Nephron (organoid): ENCODE measurements at regions not wholly inside any gene's neighbourhood (a gene's known extent, or its start where the extent isn't known, plus 50 kb on each side); places are given as distances from the start of the nearest gene placed in this dataset.

Experiments
- H3K27ac Mint-ChIP-seq, 3 experiments: 2 replicates each; pipeline ENCODE4 v1.8.0; 2020; ENCODE audit warnings: mixed read lengths in 3 of 3, mild to moderate bottlenecking in 2 of 3, moderate library complexity in 1 of 3
- H3K27me3 Mint-ChIP-seq: 2 replicates; pipeline ENCODE4 v1.8.0; 2021; ENCODE audit warnings: low read depth, mild to moderate bottlenecking, moderate library complexity, mixed read lengths
- H3K36me3 Mint-ChIP-seq: 2 replicates; pipeline ENCODE4 v1.8.0; 2020; ENCODE audit warnings: low read depth, mixed read lengths
- H3K4me1 Mint-ChIP-seq: 2 replicates; pipeline ENCODE4 v1.8.0; 2020; ENCODE audit warnings: mixed read lengths
- H3K4me3 Mint-ChIP-seq, 3 experiments: 2 replicates each; pipeline ENCODE4 v1.8.0; 2020; ENCODE audit warnings: mild to moderate bottlenecking in 3 of 3, mixed read lengths in 3 of 3, moderate library complexity in 2 of 3
- H3K9me3 Mint-ChIP-seq: 2 replicates; pipeline ENCODE4 v1.8.0; 2020; ENCODE audit warnings: mixed read lengths
- TF ChIP-seq, protein P1 (sequence below), 3 experiments: fragments of 200-600 bp; sonication (generic); IDR thresholded peaks; one replicate each; pipeline ENCODE4 v1.5.0; 2021; ENCODE audit warnings: antibody characterized with exemption in 3 of 3; ENCODE audit not compliant: unreplicated experiment in 3 of 3

DNA sequence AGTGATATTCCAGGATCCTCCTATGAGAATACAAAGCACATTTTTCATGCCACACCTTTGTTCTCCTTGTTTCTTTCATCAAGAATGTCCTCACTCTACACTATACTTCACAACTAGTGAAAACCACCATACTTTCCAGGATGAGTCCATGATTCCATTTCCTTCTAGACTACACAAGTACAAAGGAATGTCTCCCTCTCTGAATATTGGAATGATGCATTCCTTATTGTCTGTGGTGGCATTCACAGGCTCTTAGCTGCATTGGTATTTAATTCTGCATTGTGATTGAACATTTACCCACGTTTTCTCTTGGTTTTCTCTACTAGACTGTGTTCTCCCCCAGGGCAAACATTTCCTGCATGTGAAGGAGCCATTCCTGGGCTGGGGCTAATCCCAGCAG is 217.5 kb downstream of the RAP2B start:
- Mint-ChIP-seq H3K9me3 (peaks cover 4% of the 10 kb centered on the region), H3K27ac (no peak overlapping the region), H3K36me3 (no peaks in the 10 kb centered on the region), H3K27me3 (no peaks in the 10 kb centered on the region), H3K4me3 (no peak overlapping the region), H3K4me1 (no peaks in the 10 kb centered on the region)
- TF ChIP-seq, protein P1, sequence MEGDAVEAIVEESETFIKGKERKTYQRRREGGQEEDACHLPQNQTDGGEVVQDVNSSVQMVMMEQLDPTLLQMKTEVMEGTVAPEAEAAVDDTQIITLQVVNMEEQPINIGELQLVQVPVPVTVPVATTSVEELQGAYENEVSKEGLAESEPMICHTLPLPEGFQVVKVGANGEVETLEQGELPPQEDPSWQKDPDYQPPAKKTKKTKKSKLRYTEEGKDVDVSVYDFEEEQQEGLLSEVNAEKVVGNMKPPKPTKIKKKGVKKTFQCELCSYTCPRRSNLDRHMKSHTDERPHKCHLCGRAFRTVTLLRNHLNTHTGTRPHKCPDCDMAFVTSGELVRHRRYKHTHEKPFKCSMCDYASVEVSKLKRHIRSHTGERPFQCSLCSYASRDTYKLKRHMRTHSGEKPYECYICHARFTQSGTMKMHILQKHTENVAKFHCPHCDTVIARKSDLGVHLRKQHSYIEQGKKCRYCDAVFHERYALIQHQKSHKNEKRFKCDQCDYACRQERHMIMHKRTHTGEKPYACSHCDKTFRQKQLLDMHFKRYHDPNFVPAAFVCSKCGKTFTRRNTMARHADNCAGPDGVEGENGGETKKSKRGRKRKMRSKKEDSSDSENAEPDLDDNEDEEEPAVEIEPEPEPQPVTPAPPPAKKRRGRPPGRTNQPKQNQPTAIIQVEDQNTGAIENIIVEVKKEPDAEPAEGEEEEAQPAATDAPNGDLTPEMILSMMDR (IDR thresholded peaks at IDR 0.05; ENCODE audit: unreplicated experiment in 3 of 3) = no peak

DNA sequence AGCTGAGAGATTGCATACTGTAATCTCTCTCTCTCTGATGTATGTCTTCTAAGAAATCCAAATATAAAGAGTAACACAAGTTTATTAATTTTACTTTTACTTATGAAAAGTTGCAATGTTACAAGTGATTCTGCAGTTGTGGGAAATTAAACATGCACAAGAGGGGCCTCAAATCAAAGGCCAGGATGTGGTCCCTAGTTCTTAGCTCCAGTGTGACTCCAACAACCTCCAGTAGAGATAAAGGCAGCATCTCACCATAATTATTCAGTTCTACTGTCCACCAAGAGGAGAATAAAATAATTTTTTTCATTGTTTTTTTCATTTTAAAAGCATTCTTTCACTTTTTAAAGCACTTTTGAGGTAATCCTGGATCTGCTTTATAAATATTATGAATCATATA is 223.3 kb downstream of the RAP2B start:
- H3K4me1 Mint-ChIP-seq = no peaks in the 10 kb centered on the region
- no peak overlapping the region for H3K27ac Mint-ChIP-seq
- H3K9me3 Mint-ChIP-seq = no peaks in the 10 kb centered on the region
- no peaks in the 10 kb centered on the region for H3K36me3 Mint-ChIP-seq
- H3K27me3 Mint-ChIP-seq = no peaks in the 10 kb centered on the region
- TF ChIP-seq, protein P1 (IDR thresholded peaks at IDR 0.05; ENCODE audit: unreplicated experiment in 3 of 3) = no peak
- no peak overlapping the region for H3K4me3 Mint-ChIP-seq

DNA sequence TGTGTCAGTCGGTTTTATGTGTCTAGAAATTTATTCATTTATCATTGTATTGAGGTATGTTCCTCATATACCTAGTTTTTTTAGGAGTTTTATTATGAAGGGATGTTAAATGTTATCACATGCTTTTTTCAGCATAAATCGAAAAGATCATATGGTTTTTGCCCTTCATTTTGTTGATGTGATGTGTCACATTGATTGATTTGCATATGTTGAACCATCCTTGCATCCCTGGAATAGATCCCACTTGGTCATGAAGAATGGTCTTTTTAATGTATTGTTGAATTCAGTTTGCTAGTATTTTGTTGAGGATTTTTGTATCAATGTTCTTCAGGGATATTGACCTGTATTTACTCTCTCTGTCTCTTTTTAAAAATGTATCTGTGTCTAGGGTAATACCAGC is 230.3 kb downstream of the RAP2B start:
- Mint-ChIP-seq H3K4me1 (no peaks in the 10 kb centered on the region), H3K27me3 (no peaks in the 10 kb centered on the region), H3K27ac (no peak overlapping the region), H3K36me3 (peaks cover 4% of the 10 kb centered on the region), H3K4me3 (no peak overlapping the region), H3K9me3 (peaks cover 30% of the 10 kb centered on the region)
- TF ChIP-seq, protein P1 (IDR thresholded peaks at IDR 0.05; ENCODE audit: unreplicated experiment in 3 of 3) = no peak

DNA sequence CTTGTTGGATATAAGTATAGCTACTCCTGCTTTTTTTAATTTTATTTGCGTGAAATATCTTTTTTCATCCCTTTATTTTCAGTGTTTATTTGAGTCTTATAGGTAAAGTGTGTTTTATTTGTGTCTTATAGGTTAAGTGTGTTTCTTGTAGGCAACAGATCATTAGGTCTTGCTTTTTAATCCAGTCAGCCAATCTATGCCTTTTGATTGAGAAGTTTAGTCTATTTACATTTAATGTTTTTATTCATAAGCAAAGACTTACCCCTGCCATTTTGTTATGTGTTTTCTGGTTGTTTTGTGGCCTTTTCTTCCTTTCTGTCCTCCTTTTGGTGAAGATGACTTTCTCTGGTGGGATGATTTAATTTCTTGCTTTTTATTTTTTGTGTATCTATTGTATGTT is 232.0 kb downstream of the RAP2B start:
- TF ChIP-seq, protein P1 (IDR thresholded peaks at IDR 0.05; ENCODE audit: unreplicated experiment in 3 of 3) = no peak
- no peak overlapping the region for H3K4me3 Mint-ChIP-seq
- H3K4me1 Mint-ChIP-seq = no peaks in the 10 kb centered on the region
- no peaks in the 10 kb centered on the region for H3K27me3 Mint-ChIP-seq
- H3K36me3 Mint-ChIP-seq = peaks cover 4% of the 10 kb centered on the region
- no peak overlapping the region for H3K27ac Mint-ChIP-seq
- H3K9me3 Mint-ChIP-seq = peaks cover 30% of the 10 kb centered on the region

DNA sequence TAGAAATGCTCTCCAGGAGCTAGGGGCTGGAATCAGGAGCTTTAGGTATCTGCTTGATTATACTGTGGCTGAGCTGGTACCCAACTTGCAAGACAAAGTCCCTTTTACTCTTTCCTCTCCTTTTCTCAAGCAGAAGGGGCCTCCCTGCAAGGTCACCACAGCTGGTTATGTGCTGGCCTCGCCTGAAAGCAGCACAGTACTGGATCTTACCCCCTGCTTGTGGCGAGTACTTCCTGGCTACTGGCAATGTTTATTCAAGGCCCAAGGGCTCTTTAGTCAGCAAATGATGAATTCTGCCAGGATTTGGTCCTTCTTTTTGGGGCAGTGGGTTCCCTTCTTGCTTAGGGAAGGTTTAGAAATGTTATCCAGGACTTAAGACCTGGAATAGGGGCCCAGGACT is 234.6 kb downstream of the RAP2B start:
- Mint-ChIP-seq H3K9me3 (peaks cover 24% of the 10 kb centered on the region), H3K4me1 (no peaks in the 10 kb centered on the region), H3K27ac (no peak overlapping the region), H3K4me3 (no peak overlapping the region), H3K27me3 (no peaks in the 10 kb centered on the region), H3K36me3 (peaks cover 4% of the 10 kb centered on the region)
- TF ChIP-seq, protein P1 (IDR thresholded peaks at IDR 0.05; ENCODE audit: unreplicated experiment in 3 of 3) = no peak

DNA sequence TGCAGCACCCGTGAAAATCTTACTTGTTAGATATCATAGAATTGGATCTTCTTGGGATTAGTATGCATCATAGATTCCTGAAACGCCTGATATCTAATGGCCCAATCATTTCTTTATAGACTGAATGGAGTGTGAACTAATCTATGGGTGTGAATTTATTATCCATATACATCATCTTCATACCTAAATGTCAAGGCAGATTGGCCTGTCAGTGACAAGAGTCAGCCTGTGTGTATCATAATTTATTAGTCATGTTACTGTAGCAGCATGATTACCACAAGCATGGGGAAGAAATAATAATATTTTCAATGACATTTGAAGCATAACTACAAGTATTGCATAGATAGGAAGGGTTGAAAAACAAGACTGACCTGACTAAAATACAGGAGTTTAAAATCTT is 235.8 kb downstream of the RAP2B start:
- peaks cover 15% of the 10 kb centered on the region for H3K9me3 Mint-ChIP-seq
- H3K27me3 Mint-ChIP-seq = no peaks in the 10 kb centered on the region
- H3K27ac Mint-ChIP-seq = no peak overlapping the region
- no peak overlapping the region for H3K4me3 Mint-ChIP-seq
- TF ChIP-seq, protein P1 (IDR thresholded peaks at IDR 0.05; ENCODE audit: unreplicated experiment in 3 of 3) = no peak
- H3K36me3 Mint-ChIP-seq = peaks cover 4% of the 10 kb centered on the region
- no peaks in the 10 kb centered on the region for H3K4me1 Mint-ChIP-seq
